Muscle layer of colon (tissue), 2 donors: ENCODE measurements at regions not wholly inside any gene's neighbourhood (a gene's known extent, or its start where the extent isn't known, plus 50 kb on each side); places are given as distances from the start of the nearest gene placed in this dataset.
"Not testable (repeated sequence)": the region's sequence is repeated elsewhere in the genome, so short reads cannot be mapped to it uniquely, and the experiment has no call there.

Experiments used
- H3K27ac ChIP-seq: one replicate; pipeline ENCODE4 v1.7.0; 2013; ENCODE audit warnings: low read depth, mild to moderate bottlenecking, low read length, moderate library complexity
- H3K27me3 ChIP-seq, 2 donors: one replicate each; pipeline ENCODE4 v1.7.0; 2013; ENCODE audit warnings: low read length in 2 of 2, mild to moderate bottlenecking in 2 of 2; ENCODE audit not compliant: insufficient read depth in 2 of 2, control insufficient read depth in 1 of 2
- H3K36me3 ChIP-seq: one replicate; pipeline ENCODE4 v1.7.0; 2013; ENCODE audit warnings: mild to moderate bottlenecking, low read length; ENCODE audit not compliant: insufficient read depth
- H3K4me1 ChIP-seq: one replicate; pipeline ENCODE4 v1.7.0; 2013; ENCODE audit warnings: mild to moderate bottlenecking, low read length; ENCODE audit not compliant: insufficient read depth
- H3K4me3 ChIP-seq, 2 donors: one replicate each; pipeline ENCODE4 v1.7.0; 2013; ENCODE audit warnings: low read length in 2 of 2, low read depth in 1 of 2, mild to moderate bottlenecking in 1 of 2, moderate library complexity in 1 of 2
- H3K9ac ChIP-seq: one replicate; pipeline ENCODE4 v1.7.0; 2013; ENCODE audit warnings: low read length
- H3K9me3 ChIP-seq: one replicate; pipeline ENCODE4 v1.7.0; 2013; ENCODE audit warnings: mild to moderate bottlenecking, low read length
- donor health status: abdominal sarcoma.
- donor health status: Adenocarcinoma of cecum.

GRCh38 chr13:23963184-23963931 lies 66.1 kb upstream of the C1QTNF9B start:
- H3K4me1 ChIP-seq = peaks cover 6% of the 10 kb centered on the region
- H3K4me3 ChIP-seq = no peak overlapping the region
- H3K27ac ChIP-seq = no peak overlapping the region
- no peaks in the 10 kb centered on the region for H3K9me3 ChIP-seq
- no peak overlapping the region for H3K9ac ChIP-seq
- no peaks in the 10 kb centered on the region for H3K36me3 ChIP-seq
- no peaks in the 10 kb centered on the region for H3K27me3 ChIP-seq

GRCh38 chr13:23963947-23964346 lies 66.6 kb upstream of the C1QTNF9B start:
- no peak overlapping the region for H3K27ac ChIP-seq
- H3K9ac ChIP-seq = no peak overlapping the region
- no peaks in the 10 kb centered on the region for H3K9me3 ChIP-seq
- no peaks in the 10 kb centered on the region for H3K36me3 ChIP-seq
- H3K4me1 ChIP-seq = peaks cover 6% of the 10 kb centered on the region
- H3K4me3 ChIP-seq = no peak overlapping the region
- H3K27me3 ChIP-seq = no peaks in the 10 kb centered on the region

GRCh38 chr13:23965346-23965745 lies 68.0 kb upstream of the C1QTNF9B start:
- Histone ChIP-seq H3K4me3 (no peak overlapping the region), H3K9me3 (no peaks in the 10 kb centered on the region), H3K36me3 (no peaks in the 10 kb centered on the region), H3K27me3 (no peaks in the 10 kb centered on the region), H3K4me1 (peaks cover 6% of the 10 kb centered on the region), H3K9ac (no peak overlapping the region), H3K27ac (no peak overlapping the region)

GRCh38 chr13:23966221-23966690 lies 69.0 kb upstream of the C1QTNF9B start:
- H3K9ac ChIP-seq = no peak overlapping the region
- no peaks in the 10 kb centered on the region for H3K9me3 ChIP-seq
- no peaks in the 10 kb centered on the region for H3K36me3 ChIP-seq
- no peak overlapping the region for H3K27ac ChIP-seq
- H3K4me3 ChIP-seq = no peak overlapping the region
- peaks cover 6% of the 10 kb centered on the region for H3K4me1 ChIP-seq
- no peaks in the 10 kb centered on the region for H3K27me3 ChIP-seq

GRCh38 chr13:23966691-23967615 lies 69.7 kb upstream of the C1QTNF9B start:
- no peak overlapping the region for H3K9ac ChIP-seq
- H3K9me3 ChIP-seq = no peaks in the 10 kb centered on the region
- H3K27ac ChIP-seq = no peak overlapping the region
- no peak overlapping the region for H3K4me3 ChIP-seq
- peaks cover 6% of the 10 kb centered on the region for H3K4me1 ChIP-seq
- H3K27me3 ChIP-seq = no peaks in the 10 kb centered on the region
- no peaks in the 10 kb centered on the region for H3K36me3 ChIP-seq

- not testable (repeated sequence) for H3K4me1 ChIP-seq, H3K27ac ChIP-seq, H3K4me3 ChIP-seq, H3K36me3 ChIP-seq, H3K9ac ChIP-seq, H3K27me3 ChIP-seq, H3K9me3 ChIP-seq
These were observed 70.5 kb upstream of the C1QTNF9B start for GRCh38 chr13:23967792-23968191.

GRCh38 chr13:23969647-23970046 lies 72.3 kb upstream of the C1QTNF9B start:
- Histone ChIP-seq H3K27ac (no peak overlapping the region), H3K9ac (no peak overlapping the region), H3K4me1 (peaks cover 6% of the 10 kb centered on the region), H3K9me3 (no peaks in the 10 kb centered on the region), H3K27me3 (no peaks in the 10 kb centered on the region), H3K36me3 (no peaks in the 10 kb centered on the region), H3K4me3 (no peak overlapping the region)

- H3K4me3 ChIP-seq = peak overlapping the region; percentile 62 to 65
- H3K27ac ChIP-seq = no peak overlapping the region
- no peaks in the 10 kb centered on the region for H3K36me3 ChIP-seq
- no peaks in the 10 kb centered on the region for H3K9me3 ChIP-seq
- no peak overlapping the region for H3K9ac ChIP-seq
- no peaks in the 10 kb centered on the region for H3K4me1 ChIP-seq
- H3K27me3 ChIP-seq = no peaks in the 10 kb centered on the region
These were observed 82.3 kb upstream of the C1QTNF9B start for GRCh38 chr13:23979361-23980159.

GRCh38 chr13:23980160-23980551 lies 82.9 kb upstream of the C1QTNF9B start:
- H3K4me1 ChIP-seq = no peaks in the 10 kb centered on the region
- no peaks in the 10 kb centered on the region for H3K9me3 ChIP-seq
- H3K27ac ChIP-seq = no peak overlapping the region
- H3K36me3 ChIP-seq = no peaks in the 10 kb centered on the region
- H3K27me3 ChIP-seq = no peaks in the 10 kb centered on the region
- H3K9ac ChIP-seq = no peak overlapping the region
- peak overlapping the region; percentile 62 to 65 for H3K4me3 ChIP-seq

GRCh38 chr13:23983671-23984070 lies 86.4 kb upstream of the C1QTNF9B start:
- Histone ChIP-seq H3K27ac (no peak overlapping the region), H3K4me3 (no peak overlapping the region), H3K9ac (no peak overlapping the region), H3K27me3 (no peaks in the 10 kb centered on the region), H3K4me1 (no peaks in the 10 kb centered on the region), H3K9me3 (no peaks in the 10 kb centered on the region), H3K36me3 (no peaks in the 10 kb centered on the region)

GRCh38 chr13:23984546-23984945 lies 87.2 kb upstream of the C1QTNF9B start:
- no peak overlapping the region for H3K9ac ChIP-seq
- H3K27ac ChIP-seq = no peak overlapping the region
- no peak overlapping the region for H3K4me3 ChIP-seq
- no peaks in the 10 kb centered on the region for H3K27me3 ChIP-seq
- no peaks in the 10 kb centered on the region for H3K9me3 ChIP-seq
- no peaks in the 10 kb centered on the region for H3K4me1 ChIP-seq
- H3K36me3 ChIP-seq = no peaks in the 10 kb centered on the region
